Prostate gland (tissue), 2 donors: ENCODE measurements at regions not wholly inside any gene's neighbourhood (a gene's known extent, or its start where the extent isn't known, plus 50 kb on each side); places are given as distances from the start of the nearest gene placed in this dataset.

Experiments
- DNase-seq: peaks from one replicate; pipeline ENCODE4 v3.0.0-alpha.2; 2019; ENCODE audit warnings: low spot score
- H3K27ac ChIP-seq, 2 donors: fragments of 200-600 bp; sonication (generic); 2 replicates each; pipeline ENCODE4 v1.5.1; 2017 to 2019
- H3K27me3 ChIP-seq: fragments of 200-600 bp; sonication (generic); replicated peaks from 2 replicates; pipeline ENCODE4 v1.5.1; 2019; ENCODE audit not compliant: insufficient read depth
- H3K36me3 ChIP-seq, 2 donors: fragments of 200-600 bp; sonication (generic); 1 replicate in 1 of 2; 2 replicates in 1 of 2; pipeline versions ENCODE4 v1.5.1 to v1.8.1; 2017 to 2019
- H3K4me1 ChIP-seq: fragments of 200-600 bp; sonication (generic); replicated peaks from 2 replicates; pipeline ENCODE4 v1.5.1; 2019
- H3K4me3 ChIP-seq, 2 donors: fragments of 200-600 bp; sonication (generic); 2 replicates each; pipeline ENCODE4 v1.5.1; 2017 to 2019
- H3K9me3 ChIP-seq: fragments of 200-600 bp; sonication (generic); 2 replicates; pipeline ENCODE4 v1.5.1; 2017
- POLR2A ChIP-seq: fragments of 450-650 bp; IDR thresholded peaks from one replicate; pipeline ENCODE4 v1.6.1; 2016; ENCODE audit warnings: antibody characterized with exemption, mild to moderate bottlenecking
- POLR2AphosphoS5 ChIP-seq: sonication (generic); formaldehyde crosslinking; IDR thresholded peaks from one replicate; pipeline ENCODE4 v1.6.1; 2017; ENCODE audit warnings: antibody characterized with exemption
- WGBS: methylation state at CpG from one replicate; pipeline ENCODE4 v1.1.5; 2018; 5-methylcytosine and 5-hydroxymethylcytosine counted together
- intact Hi-C: fragments of 100-400 bp; cut with DNase I; formaldehyde crosslinking; loops from one replicate; pipeline ENCODE4 v1.14.2; 2022
- TF ChIP-seq, protein P1 (sequence below), 4 experiments: fragments of 200-600 bp in 2 of 4; fragments of 450-650 bp in 2 of 4; sonication (generic) in 2 of 4; IDR thresholded peaks; 1 replicate in 3 of 4; 2 replicates in 1 of 4; pipeline ENCODE4 v1.5.1; 2016 to 2019; ENCODE audit warnings: antibody characterized with exemption in 4 of 4, mild to moderate bottlenecking in 2 of 4, moderate library complexity in 2 of 4

DNA sequence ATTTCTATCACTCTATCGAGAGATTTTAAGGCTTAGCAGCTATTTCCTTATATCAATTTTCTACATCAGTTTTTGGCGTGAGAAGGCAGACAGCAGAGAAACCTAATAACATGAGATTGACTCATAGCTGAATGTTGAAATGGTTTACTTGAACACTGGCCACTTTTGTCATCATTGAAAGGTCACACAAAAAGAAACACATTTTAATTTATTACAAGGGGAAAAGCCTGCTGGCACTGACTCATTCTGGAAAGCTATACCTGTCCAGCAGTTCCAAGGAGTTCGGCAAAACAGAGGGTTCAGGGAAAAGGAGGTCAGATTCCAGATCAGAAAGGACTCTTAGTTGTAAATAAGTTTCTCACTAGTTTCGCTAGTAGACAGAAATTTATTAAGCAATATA is 566.4 kb downstream of the DNAH5 start:
- Histone ChIP-seq H3K27ac (no peak overlapping the region), H3K27me3 (no peaks in the 10 kb centered on the region), H3K4me3 (no peak overlapping the region), H3K9me3 (no peaks in the 10 kb centered on the region), H3K36me3 (no peaks in the 10 kb centered on the region), H3K4me1 (no peaks in the 10 kb centered on the region)
- no peak for DNase-seq
- 42% methylated on average over 4 of the region's 4 CpGs for WGBS
- intact Hi-C loops, result no loop called here
- TF ChIP-seq, protein P1, sequence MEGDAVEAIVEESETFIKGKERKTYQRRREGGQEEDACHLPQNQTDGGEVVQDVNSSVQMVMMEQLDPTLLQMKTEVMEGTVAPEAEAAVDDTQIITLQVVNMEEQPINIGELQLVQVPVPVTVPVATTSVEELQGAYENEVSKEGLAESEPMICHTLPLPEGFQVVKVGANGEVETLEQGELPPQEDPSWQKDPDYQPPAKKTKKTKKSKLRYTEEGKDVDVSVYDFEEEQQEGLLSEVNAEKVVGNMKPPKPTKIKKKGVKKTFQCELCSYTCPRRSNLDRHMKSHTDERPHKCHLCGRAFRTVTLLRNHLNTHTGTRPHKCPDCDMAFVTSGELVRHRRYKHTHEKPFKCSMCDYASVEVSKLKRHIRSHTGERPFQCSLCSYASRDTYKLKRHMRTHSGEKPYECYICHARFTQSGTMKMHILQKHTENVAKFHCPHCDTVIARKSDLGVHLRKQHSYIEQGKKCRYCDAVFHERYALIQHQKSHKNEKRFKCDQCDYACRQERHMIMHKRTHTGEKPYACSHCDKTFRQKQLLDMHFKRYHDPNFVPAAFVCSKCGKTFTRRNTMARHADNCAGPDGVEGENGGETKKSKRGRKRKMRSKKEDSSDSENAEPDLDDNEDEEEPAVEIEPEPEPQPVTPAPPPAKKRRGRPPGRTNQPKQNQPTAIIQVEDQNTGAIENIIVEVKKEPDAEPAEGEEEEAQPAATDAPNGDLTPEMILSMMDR (IDR thresholded peaks at IDR 0.05), result no peak
- TF ChIP-seq POLR2A (no peak), POLR2AphosphoS5 (no peak)

DNA sequence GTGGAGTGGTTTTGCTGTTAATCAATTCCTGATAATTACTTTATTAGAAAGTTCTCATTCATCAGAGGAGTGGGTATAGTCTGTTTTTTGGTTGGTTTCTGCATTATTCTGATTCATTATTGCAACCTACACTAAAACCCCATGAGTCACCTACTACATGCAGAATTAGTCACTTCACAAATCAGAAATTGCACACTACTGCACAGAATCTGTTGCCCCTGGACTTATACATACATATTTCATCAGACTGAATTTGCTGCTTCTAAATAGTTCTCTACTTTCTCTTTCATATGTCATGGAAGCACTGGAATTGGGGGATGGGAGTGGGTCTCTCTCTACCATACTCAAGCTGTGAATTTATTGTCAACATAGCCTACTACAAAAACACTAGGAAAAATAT is 585.1 kb downstream of the DNAH5 start:
- Histone ChIP-seq H3K4me3 (no peak overlapping the region), H3K9me3 (no peaks in the 10 kb centered on the region), H3K4me1 (no peaks in the 10 kb centered on the region), H3K36me3 (no peaks in the 10 kb centered on the region), H3K27me3 (no peaks in the 10 kb centered on the region), H3K27ac (no peak overlapping the region)
- TF ChIP-seq, protein P1 (IDR thresholded peaks at IDR 0.05), result no peak
- TF ChIP-seq POLR2AphosphoS5 (no peak), POLR2A (no peak)
- intact Hi-C loops, result no loop called here
- DNase-seq, result no peak

DNA sequence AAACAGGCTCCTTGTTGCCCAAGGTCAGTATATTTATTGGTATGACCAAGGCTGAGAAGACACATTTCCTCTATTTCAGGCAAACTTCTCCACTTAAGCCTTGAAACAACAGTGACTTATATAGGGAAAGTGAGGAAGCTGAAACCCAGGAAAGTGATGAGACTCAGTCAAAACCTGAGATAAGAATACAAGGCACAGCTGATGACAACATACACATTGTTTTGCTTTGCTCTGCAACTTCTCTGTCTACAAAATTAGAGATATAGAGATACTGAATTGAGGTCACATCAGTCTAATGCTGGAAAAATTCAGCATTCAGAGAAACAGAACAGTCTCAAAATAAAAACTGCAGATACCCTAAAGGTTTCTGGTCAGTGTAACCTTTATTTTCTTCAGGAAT is 586.1 kb downstream of the DNAH5 start:
- Histone ChIP-seq H3K4me3 (no peak overlapping the region), H3K4me1 (no peaks in the 10 kb centered on the region), H3K27me3 (no peaks in the 10 kb centered on the region), H3K27ac (no peak overlapping the region), H3K9me3 (no peaks in the 10 kb centered on the region), H3K36me3 (no peaks in the 10 kb centered on the region)
- intact Hi-C loops, result no loop called here
- no peak for DNase-seq
- TF ChIP-seq POLR2A, result no peak
- TF ChIP-seq POLR2AphosphoS5, result no peak
- TF ChIP-seq, protein P1 (IDR thresholded peaks at IDR 0.05), result no peak

GRCh38 chr5:13357929-13358328 is 586.6 kb downstream of the DNAH5 start:
- intact Hi-C loops, result no loop called here

GRCh38 chr5:13356226-13356625 is 588.3 kb downstream of the DNAH5 start:
- no peaks in the 10 kb centered on the region for H3K27me3 ChIP-seq
- no peak overlapping the region for H3K27ac ChIP-seq
- 93% methylated on average over 3 of the region's 3 CpGs for WGBS
- DNase-seq, result no peak
- TF ChIP-seq, protein P1 (IDR thresholded peaks at IDR 0.05), result no peak
- TF ChIP-seq POLR2A (no peak), POLR2AphosphoS5 (no peak)
- no peak overlapping the region for H3K4me3 ChIP-seq
- intact Hi-C loops, result no loop called here
- H3K4me1 ChIP-seq, result no peaks in the 10 kb centered on the region
- no peaks in the 10 kb centered on the region for H3K36me3 ChIP-seq
- no peaks in the 10 kb centered on the region for H3K9me3 ChIP-seq

More at GRCh38 chr5:13357929-13358328, 586.6 kb downstream of the DNAH5 start:
- DNase-seq, result no peak
- 34% methylated on average over 1 of the region's 1 CpG for WGBS
- H3K4me1 ChIP-seq, result no peaks in the 10 kb centered on the region
- H3K27ac ChIP-seq, result no peak overlapping the region
- no peaks in the 10 kb centered on the region for H3K36me3 ChIP-seq
- H3K9me3 ChIP-seq, result no peaks in the 10 kb centered on the region
- H3K4me3 ChIP-seq, result no peak overlapping the region
- H3K27me3 ChIP-seq, result no peaks in the 10 kb centered on the region
- TF ChIP-seq POLR2A (no peak), POLR2AphosphoS5 (no peak)
- TF ChIP-seq, protein P1 (IDR thresholded peaks at IDR 0.05), result no peak
